Mammary epithelial cell (primary cell): ENCODE measurements at regions not wholly inside any gene's neighbourhood (a gene's known extent, or its start where the extent isn't known, plus 50 kb on each side); places are given as distances from the start of the nearest gene placed in this dataset.

ENCODE experiments used
- CTCF ChIP-seq, 2 donors: IDR thresholded peaks in 1 of 2; conservative IDR thresholded peaks in 1 of 2; 2 replicates each; pipeline ENCODE4 v1.5.1; 2011 to 2012; ENCODE audit warnings: inconsistent platforms in 2 of 2, low read length in 2 of 2, mild to moderate bottlenecking in 2 of 2, control low read depth in 1 of 2, low read depth in 1 of 2; ENCODE audit not compliant: insufficient read depth in 1 of 2; ENCODE audit errors: extremely low read depth in 1 of 2
- EZH2 ChIP-seq: IDR thresholded peaks from 2 replicates; pipeline ENCODE4 v1.6.1; 2012; ENCODE audit warnings: low read length, inconsistent platforms, borderline replicate concordance

DNA sequence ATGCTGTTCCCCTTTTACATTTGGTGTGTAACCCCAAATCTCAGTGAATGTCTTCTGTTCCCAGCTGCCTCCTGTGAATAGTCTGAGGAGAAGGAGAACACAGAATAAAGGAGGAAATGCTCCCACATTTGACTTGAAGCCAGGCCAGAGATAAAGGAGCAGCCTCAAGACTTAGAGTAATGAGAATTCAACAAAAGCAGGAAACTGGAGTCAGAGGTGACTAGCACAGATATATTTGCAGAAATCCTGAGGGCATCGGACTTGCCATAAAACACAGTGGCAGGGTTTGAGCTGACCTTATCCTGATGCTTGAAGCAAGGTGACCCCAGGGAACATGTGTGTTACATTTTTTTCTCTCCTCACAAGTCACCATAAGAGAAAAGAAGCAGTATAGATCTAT is 291.4 kb upstream of the RND3 start:
- TF ChIP-seq CTCF (conservative IDR thresholded peaks at IDR 0.05 in 1 of 2, IDR thresholded peaks at IDR 0.05 in 1 of 2; ENCODE audit: extremely low read depth in 1 of 2, insufficient read depth in 1 of 2, low read depth in 1 of 2, low read length in 2 of 2) (no peak), EZH2 (no peak)
